HL-60 (cell line): ENCODE measurements at regions not wholly inside any gene's neighbourhood (a gene's known extent, or its start where the extent isn't known, plus 50 kb on each side); places are given as distances from the start of the nearest gene placed in this dataset.
"Not testable (repeated sequence)": the region's sequence is repeated elsewhere in the genome, so short reads cannot be mapped to it uniquely, and the experiment has no call there.

ENCODE experiments used
- DNase-seq, 2 experiments: peaks; one replicate each; pipeline ENCODE4 v3.0.0-alpha.2; 2010 to 2020; ENCODE audit warnings: low read depth in 1 of 2, low spot score in 1 of 2
- H3K27ac ChIP-seq: fragments of 250-450 bp; sonication (Bioruptor Pico); replicated peaks from 2 replicates; pipeline ENCODE4 v1.5.1; 2020; ENCODE audit warnings: mild to moderate bottlenecking, moderate library complexity
- H3K27me3 ChIP-seq: fragments of 250-450 bp; sonication (Bioruptor Pico); 2 replicates; pipeline ENCODE4 v1.5.1; 2021; ENCODE audit warnings: mild to moderate bottlenecking, moderate library complexity; ENCODE audit not compliant: insufficient read depth, poor library complexity, severe bottlenecking
- H3K4me3 ChIP-seq: replicated peaks from 2 replicates; pipeline ENCODE4 v1.5.1; 2011; ENCODE audit warnings: mild to moderate bottlenecking, control low read depth, low read length; ENCODE audit not compliant: insufficient read depth
- CTCF ChIP-seq: IDR thresholded peaks from one replicate; pipeline ENCODE4 v1.5.1; 2011; ENCODE audit warnings: low read length, control low read depth, inconsistent platforms; ENCODE audit not compliant: insufficient read depth
- GABPA ChIP-seq: IDR thresholded peaks from 2 replicates; pipeline ENCODE4 v1.6.1; 2012; ENCODE audit warnings: low read depth
- POLR2AphosphoS5 ChIP-seq: IDR thresholded peaks from 2 replicates; pipeline ENCODE4 v1.6.1; 2012; ENCODE audit warnings: low read depth
- REST ChIP-seq: IDR thresholded peaks from 2 replicates; pipeline ENCODE4 v1.6.1; 2012; ENCODE audit warnings: low read depth; ENCODE audit not compliant: insufficient replicate concordance
- SPI1 ChIP-seq: IDR thresholded peaks from 2 replicates; pipeline ENCODE4 v1.6.1; 2012; ENCODE audit warnings: low read depth, mild to moderate bottlenecking, borderline replicate concordance

DNA sequence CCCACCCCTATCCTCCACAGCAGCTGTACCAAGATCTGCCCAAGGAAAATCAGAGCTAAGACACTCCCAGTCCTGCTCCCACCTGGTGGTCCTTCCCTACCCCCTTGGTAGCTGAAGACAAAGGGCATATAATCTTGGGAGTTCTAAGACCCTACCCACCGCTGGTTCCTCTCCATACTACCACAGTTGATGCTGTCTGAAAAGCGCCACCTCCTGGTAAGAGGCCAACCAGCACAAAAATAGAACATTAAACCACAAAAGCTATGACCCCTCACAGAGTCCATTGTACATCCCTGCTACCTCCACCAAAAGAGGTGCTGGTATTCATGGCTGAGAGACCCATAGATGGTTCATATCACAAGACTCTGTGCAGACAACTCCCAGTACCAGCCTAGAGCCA lies 161.5 kb upstream of the ARHGAP42 start:
- DNase-seq, result no peak
- Histone ChIP-seq H3K4me3 (no peak overlapping the region), H3K27ac (no peak overlapping the region), H3K27me3 (no peaks in the 10 kb centered on the region)
- TF ChIP-seq CTCF (no peak), GABPA (no peak), SPI1 (no peak), REST (no peak), POLR2AphosphoS5 (no peak)

DNA sequence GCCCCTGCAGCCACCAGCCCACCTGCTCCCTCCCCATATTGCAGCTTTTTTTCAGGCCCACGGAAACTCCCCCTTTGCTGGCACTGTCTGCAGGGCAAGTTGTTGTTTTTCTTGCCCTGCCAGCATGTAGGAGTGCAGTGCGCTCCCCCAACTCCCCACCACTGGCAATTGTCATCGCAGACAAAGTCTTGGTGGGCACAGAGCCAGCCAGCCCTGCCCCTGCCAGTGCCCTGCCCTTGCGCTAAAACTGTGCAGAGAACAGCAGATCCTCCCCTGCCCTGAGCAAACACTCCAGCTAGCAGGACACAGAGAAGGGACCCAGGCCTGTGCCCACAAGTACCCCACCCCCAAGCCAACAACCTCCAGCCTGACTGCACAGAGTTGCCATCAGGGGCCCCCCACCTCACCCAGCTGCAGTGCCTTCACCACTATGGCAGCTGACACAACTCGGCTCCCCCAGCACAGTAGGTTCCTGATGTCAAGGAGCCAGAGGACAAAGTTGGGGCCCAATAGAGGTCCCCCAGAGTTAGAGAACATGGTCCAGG lies 158.1 kb upstream of the ARHGAP42 start:
- DNase-seq, result no peak
- H3K4me3 ChIP-seq, result no peak overlapping the region
- no peak overlapping the region for H3K27ac ChIP-seq
- TF ChIP-seq CTCF (no peak), GABPA (no peak), SPI1 (no peak), POLR2AphosphoS5 (no peak)
- H3K27me3 ChIP-seq, result no peaks in the 10 kb centered on the region

- H3K27me3 ChIP-seq, DNase-seq, H3K4me3 ChIP-seq, H3K27ac ChIP-seq: not testable (repeated sequence)
Measured at GRCh38 chr11:100531290-100531689, 155.8 kb upstream of the ARHGAP42 start.

DNA sequence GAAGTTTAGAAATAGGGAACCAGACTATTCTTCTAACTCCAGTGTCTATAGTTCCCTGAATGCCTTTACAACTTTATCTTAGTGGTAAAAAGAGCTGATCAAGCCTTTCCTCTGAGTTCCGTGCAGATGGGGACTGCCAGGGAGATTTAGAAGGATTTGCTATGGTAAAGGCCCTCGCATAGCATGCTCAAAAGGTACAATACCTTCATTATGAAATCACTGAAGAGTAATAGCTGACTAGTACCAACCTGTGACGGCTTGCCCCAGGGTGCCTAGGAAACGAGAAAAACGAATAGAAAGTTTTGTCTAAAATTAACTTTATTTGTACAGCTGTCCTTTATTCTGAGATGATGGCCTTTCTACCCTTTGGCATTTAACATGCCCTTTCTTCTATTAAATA lies 150.1 kb upstream of the ARHGAP42 start:
- Histone ChIP-seq H3K4me3 (no peak overlapping the region), H3K27ac (no peak overlapping the region), H3K27me3 (no peaks in the 10 kb centered on the region)
- DNase-seq, result no peak
- TF ChIP-seq SPI1 (no peak), REST (no peak), GABPA (no peak), CTCF (no peak), POLR2AphosphoS5 (no peak)
